H9 (cell line): ENCODE measurements at regions not wholly inside any gene's neighbourhood (a gene's known extent, or its start where the extent isn't known, plus 50 kb on each side); places are given as distances from the start of the nearest gene placed in this dataset.

Source experiments
- DNase-seq: peaks from one replicate; pipeline ENCODE4 v3.0.0-alpha.2; 2017
- H2AFZ ChIP-seq: one replicate; pipeline ENCODE4 v1.6.1; 2013; ENCODE audit warnings: mild to moderate bottlenecking, low read length, control low read depth, moderate library complexity
- H2AK5ac ChIP-seq: 2 replicates; pipeline ENCODE4 v1.6.1; 2013; ENCODE audit warnings: low read length, control low read depth, mixed read lengths; ENCODE audit not compliant: insufficient read length
- H2BK120ac ChIP-seq: one replicate; pipeline ENCODE4 v1.6.1; 2013; ENCODE audit warnings: low read depth, mild to moderate bottlenecking, low read length, control low read depth, inconsistent platforms; ENCODE audit not compliant: poor library complexity, severe bottlenecking
- H2BK12ac ChIP-seq: 2 replicates; pipeline ENCODE4 v1.6.1; 2013; ENCODE audit warnings: low read length, control low read depth, mixed read lengths, low read depth; ENCODE audit not compliant: insufficient read length
- H2BK15ac ChIP-seq: 2 replicates; pipeline ENCODE4 v1.6.1; 2013; ENCODE audit warnings: low read depth, low read length, control low read depth
- H2BK20ac ChIP-seq: one replicate; pipeline ENCODE4 v1.6.1; 2013; ENCODE audit warnings: low read depth, mild to moderate bottlenecking, low read length, control low read depth, inconsistent platforms; ENCODE audit not compliant: poor library complexity, severe bottlenecking
- H2BK5ac ChIP-seq: 2 replicates; pipeline ENCODE4 v1.6.1; 2013; ENCODE audit warnings: low read length, control low read depth, mixed read lengths; ENCODE audit not compliant: insufficient read length
- H3K14ac ChIP-seq: 2 replicates; pipeline ENCODE4 v1.6.1; 2013; ENCODE audit warnings: low read length, control low read depth; ENCODE audit not compliant: insufficient read depth
- H3K18ac ChIP-seq: 2 replicates; pipeline ENCODE4 v1.6.1; 2013; ENCODE audit warnings: low read depth, mild to moderate bottlenecking, mixed read lengths, low read length, control low read depth; ENCODE audit not compliant: insufficient read length
- H3K23ac ChIP-seq: 2 replicates; pipeline ENCODE4 v1.6.1; 2013; ENCODE audit warnings: low read length, control low read depth, mixed read lengths, low read depth; ENCODE audit not compliant: insufficient read length
- H3K23me2 ChIP-seq: 2 replicates; pipeline ENCODE4 v1.6.1; 2013; ENCODE audit warnings: low read depth, mild to moderate bottlenecking, mixed read lengths, low read length, control low read depth; ENCODE audit not compliant: insufficient read length, poor library complexity, severe bottlenecking
- H3K27ac ChIP-seq: 2 replicates; pipeline ENCODE4 v1.5.1; 2013; ENCODE audit warnings: low read length, control low read depth, mixed read lengths, low read depth; ENCODE audit not compliant: insufficient read length
- H3K27me3 ChIP-seq: 2 replicates; pipeline ENCODE4 v1.6.1; 2013; ENCODE audit warnings: low read length, control low read depth, inconsistent platforms; ENCODE audit not compliant: insufficient read depth
- H3K4ac ChIP-seq: 2 replicates; pipeline ENCODE4 v1.6.1; 2013; ENCODE audit warnings: low read depth, mild to moderate bottlenecking, control low read depth, inconsistent platforms, low read length, moderate library complexity
- H3K4me1 ChIP-seq: 2 replicates; pipeline ENCODE4 v1.6.1; 2013; ENCODE audit warnings: low read length, control low read depth, inconsistent platforms; ENCODE audit not compliant: insufficient read depth
- H3K4me2 ChIP-seq: 2 replicates; pipeline ENCODE4 v1.6.1; 2013; ENCODE audit warnings: low read length, control low read depth, mixed read lengths; ENCODE audit not compliant: insufficient read length, insufficient read depth
- H3K56ac ChIP-seq: 2 replicates; pipeline ENCODE4 v1.6.1; 2013; ENCODE audit warnings: low read depth, mild to moderate bottlenecking, mixed read lengths, low read length, control low read depth; ENCODE audit not compliant: insufficient read length
- H3K79me1 ChIP-seq: 2 replicates; pipeline ENCODE4 v1.6.1; 2013; ENCODE audit warnings: low read depth, mild to moderate bottlenecking, moderate library complexity, low read length, control low read depth, inconsistent platforms; ENCODE audit not compliant: insufficient read depth, poor library complexity, severe bottlenecking
- H3K79me2 ChIP-seq: 2 replicates; pipeline ENCODE4 v1.6.1; 2013; ENCODE audit warnings: low read length, control low read depth, inconsistent platforms; ENCODE audit not compliant: insufficient read depth
- H3K9ac ChIP-seq: 2 replicates; pipeline ENCODE4 v1.6.1; 2013; ENCODE audit warnings: low read length, control low read depth, mixed read lengths; ENCODE audit not compliant: insufficient read length; ENCODE audit errors: extremely low read depth
- H3K9me3 ChIP-seq: one replicate; pipeline ENCODE4 v1.6.1; 2013; ENCODE audit warnings: low read depth, low read length, inconsistent platforms; ENCODE audit not compliant: control insufficient read depth
- H3T11ph ChIP-seq: one replicate; pipeline ENCODE4 v1.6.1; 2013; ENCODE audit warnings: mild to moderate bottlenecking, low read length, control low read depth, inconsistent platforms
- H4K20me1 ChIP-seq: one replicate; pipeline ENCODE4 v1.6.1; 2013; ENCODE audit not compliant: control insufficient read depth, insufficient read length, insufficient read depth
- H4K5ac ChIP-seq: 2 replicates; pipeline ENCODE4 v1.6.1; 2013; ENCODE audit warnings: low read depth, mild to moderate bottlenecking, mixed read lengths, low read length, control low read depth; ENCODE audit not compliant: insufficient read length
- H4K8ac ChIP-seq: replicated peaks from 2 replicates; pipeline ENCODE4 v1.6.1; 2013; ENCODE audit warnings: low read length, control low read depth, mixed read lengths, low read depth; ENCODE audit not compliant: insufficient read length
- H4K91ac ChIP-seq: 2 replicates; pipeline ENCODE4 v1.6.1; 2013; ENCODE audit warnings: low read depth, mild to moderate bottlenecking, moderate library complexity, mixed read lengths, low read length, control low read depth; ENCODE audit not compliant: insufficient read length
- H3K27ac Mint-ChIP-seq, 3 experiments: 2 replicates in 2 of 3; 3 replicates in 1 of 3; pipeline ENCODE4 v1.8.0; 2020 to 2021; ENCODE audit warnings: mixed read lengths in 3 of 3, mild to moderate bottlenecking in 1 of 3, moderate library complexity in 1 of 3
- H3K27me3 Mint-ChIP-seq: 2 replicates; pipeline ENCODE4 v1.8.0; 2021; ENCODE audit warnings: low read depth, mild to moderate bottlenecking, moderate library complexity, mixed read lengths
- H3K36me3 Mint-ChIP-seq, 3 experiments: 2 replicates in 2 of 3; 3 replicates in 1 of 3; pipeline ENCODE4 v1.8.0; 2020 to 2021; ENCODE audit warnings: low read depth in 3 of 3, mixed read lengths in 3 of 3; ENCODE audit not compliant: insufficient read depth in 1 of 3
- H3K4me1 Mint-ChIP-seq, 2 experiments: 2 replicates each; pipeline ENCODE4 v1.8.0; 2020; ENCODE audit warnings: mixed read lengths in 2 of 2
- H3K4me3 Mint-ChIP-seq, 2 experiments: 2 replicates in 1 of 2; 3 replicates in 1 of 2; pipeline ENCODE4 v1.8.0; 2020 to 2021; ENCODE audit warnings: mild to moderate bottlenecking in 2 of 2, mixed read lengths in 2 of 2, moderate library complexity in 1 of 2
- H3K9me3 Mint-ChIP-seq, 2 experiments: 2 replicates in 1 of 2; 3 replicates in 1 of 2; pipeline ENCODE4 v1.8.0; 2020; ENCODE audit warnings: mild to moderate bottlenecking in 2 of 2, mixed read lengths in 2 of 2, moderate library complexity in 1 of 2
- WGBS: extraction: QIAGEN DNeasy Blood & Tissue Kit; methylation state at CpG from one replicate; pipeline ENCODE4 v1.1.7; 2013; ENCODE audit warnings: missing lambda C conversion rate, low lambda C conversion rate, mixed read lengths; ENCODE audit not compliant: insufficient read length; ENCODE audit errors: extremely low coverage; 5-methylcytosine and 5-hydroxymethylcytosine counted together
- TF ChIP-seq, protein P1 (sequence below): fragments of 200-600 bp; sonication (generic); conservative IDR thresholded peaks from 3 replicates; pipeline ENCODE4 v1.8.0; 2021; ENCODE audit warnings: antibody characterized with exemption, mild to moderate bottlenecking

DNA sequence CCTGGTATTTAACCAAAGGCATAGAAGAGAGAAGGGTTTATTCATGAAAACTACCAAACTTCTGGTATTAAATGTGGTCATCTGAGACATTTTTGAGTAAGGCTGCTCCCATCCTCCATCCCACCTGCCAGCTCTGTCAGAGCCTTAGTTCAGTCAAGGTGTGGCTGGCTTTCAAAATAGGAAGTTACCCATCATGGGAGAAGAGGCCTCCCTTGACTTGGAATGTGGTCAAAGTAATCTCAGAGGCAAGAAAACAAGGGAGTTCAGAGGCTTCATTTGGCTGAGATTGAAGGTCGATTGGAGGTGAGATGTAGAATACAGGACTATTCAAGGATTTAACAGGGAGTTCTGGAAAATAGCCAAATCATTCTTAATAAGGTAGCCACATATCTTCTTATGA lies 540.4 kb upstream of the ARRDC4 start:
- Histone ChIP-seq H2BK12ac (no peak overlapping the region), H2BK5ac (no peak overlapping the region), H3K9me3 (no peaks in the 10 kb centered on the region), H2AFZ (no peak overlapping the region), H4K91ac (no peak overlapping the region), H2BK15ac (no peak overlapping the region), H4K8ac (no peak overlapping the region), H3K23me2 (no peaks in the 10 kb centered on the region), H3K79me2 (no peaks in the 10 kb centered on the region), H2BK20ac (no peak overlapping the region), H3T11ph (no peak overlapping the region), H3K27ac (no peak overlapping the region), H3K23ac (no peak overlapping the region), H4K5ac (no peak overlapping the region), H3K79me1 (no peaks in the 10 kb centered on the region), H3K14ac (no peak overlapping the region), H4K20me1 (no peaks in the 10 kb centered on the region), H3K56ac (no peak overlapping the region), H3K4ac (no peak overlapping the region), H3K4me2 (no peak overlapping the region), H3K27me3 (no peaks in the 10 kb centered on the region), H2BK120ac (no peak overlapping the region), H2AK5ac (no peak overlapping the region), H3K4me1 (no peaks in the 10 kb centered on the region), H3K9ac (no peak overlapping the region), H3K18ac (no peak overlapping the region)
- WGBS = no CpG with 5 or more reads among the region's 1 CpG
- Mint-ChIP-seq H3K27ac (no peak overlapping the region), H3K4me1 (peaks cover 12% of the 10 kb centered on the region in 2 experiments), H3K9me3 (peaks cover 19 to 24% of the 10 kb centered on the region in 2 experiments), H3K4me3 (no peak overlapping the region), H3K27me3 (peaks cover 8% of the 10 kb centered on the region), H3K36me3 (peaks cover 3 to 24% (median 14%) of the 10 kb centered on the region in 3 experiments; a peak in 6 of 7 replicates)
- no peak for DNase-seq
- TF ChIP-seq, protein P1, sequence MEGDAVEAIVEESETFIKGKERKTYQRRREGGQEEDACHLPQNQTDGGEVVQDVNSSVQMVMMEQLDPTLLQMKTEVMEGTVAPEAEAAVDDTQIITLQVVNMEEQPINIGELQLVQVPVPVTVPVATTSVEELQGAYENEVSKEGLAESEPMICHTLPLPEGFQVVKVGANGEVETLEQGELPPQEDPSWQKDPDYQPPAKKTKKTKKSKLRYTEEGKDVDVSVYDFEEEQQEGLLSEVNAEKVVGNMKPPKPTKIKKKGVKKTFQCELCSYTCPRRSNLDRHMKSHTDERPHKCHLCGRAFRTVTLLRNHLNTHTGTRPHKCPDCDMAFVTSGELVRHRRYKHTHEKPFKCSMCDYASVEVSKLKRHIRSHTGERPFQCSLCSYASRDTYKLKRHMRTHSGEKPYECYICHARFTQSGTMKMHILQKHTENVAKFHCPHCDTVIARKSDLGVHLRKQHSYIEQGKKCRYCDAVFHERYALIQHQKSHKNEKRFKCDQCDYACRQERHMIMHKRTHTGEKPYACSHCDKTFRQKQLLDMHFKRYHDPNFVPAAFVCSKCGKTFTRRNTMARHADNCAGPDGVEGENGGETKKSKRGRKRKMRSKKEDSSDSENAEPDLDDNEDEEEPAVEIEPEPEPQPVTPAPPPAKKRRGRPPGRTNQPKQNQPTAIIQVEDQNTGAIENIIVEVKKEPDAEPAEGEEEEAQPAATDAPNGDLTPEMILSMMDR = no peak
